SU-DHL-6 (cell line): ENCODE measurements at regions not wholly inside any gene's neighbourhood (a gene's known extent, or its start where the extent isn't known, plus 50 kb on each side); places are given as distances from the start of the nearest gene placed in this dataset.

Experiments used
- H2AFZ ChIP-seq: fragments of 200-600 bp; sonication (generic); 2 replicates; pipeline ENCODE4 v1.6.1; 2014; ENCODE audit warnings: low read depth, mild to moderate bottlenecking, moderate library complexity, mixed read lengths, antibody characterized with exemption, low read length; ENCODE audit not compliant: severe bottlenecking
- H3F3A ChIP-seq: fragments of 200-600 bp; shearing (Covaris generic); 2 replicates; pipeline ENCODE4 v1.6.0; 2016; ENCODE audit warnings: antibody characterized with exemption, mild to moderate bottlenecking; ENCODE audit not compliant: insufficient read depth
- H3K27ac ChIP-seq: fragments of 200-600 bp; sonication (generic); 2 replicates; pipeline ENCODE4 v1.5.1; 2016; ENCODE audit warnings: low read depth, mild to moderate bottlenecking, low read length, moderate library complexity, mixed read lengths
- H3K27me3 ChIP-seq: fragments of 200-600 bp; sonication (generic), shearing (Covaris generic); 2 replicates; pipeline ENCODE4 v1.6.0; 2014; ENCODE audit warnings: mild to moderate bottlenecking, low read length
- H3K36me3 ChIP-seq: fragments of 200-600 bp; sonication (generic); 2 replicates; pipeline ENCODE4 v1.6.1; 2014; ENCODE audit warnings: mild to moderate bottlenecking, low read length, mixed read lengths
- H3K4me2 ChIP-seq: fragments of 300-600, 200-600 bp; shearing (Covaris generic), sonication (generic); 2 replicates; pipeline ENCODE4 v1.6.0; 2014; ENCODE audit warnings: low read length, low read depth, mild to moderate bottlenecking; ENCODE audit not compliant: poor library complexity, severe bottlenecking
- H3K4me3 ChIP-seq: fragments of 200-600 bp; sonication (generic); 2 replicates; pipeline ENCODE4 v1.5.1; 2014; ENCODE audit warnings: antibody characterized with exemption, low read length, mild to moderate bottlenecking, mixed read lengths; ENCODE audit not compliant: insufficient read depth, poor library complexity, severe bottlenecking
- H3K79me2 ChIP-seq: fragments of 200-600 bp; sonication (generic); 2 replicates; pipeline ENCODE4 v1.6.1; 2014; ENCODE audit warnings: mild to moderate bottlenecking, low read length, moderate library complexity; ENCODE audit not compliant: insufficient read depth
- H3K9ac ChIP-seq: fragments of 200-600 bp; sonication (generic); 2 replicates; pipeline ENCODE4 v1.7.0; 2014; ENCODE audit warnings: mild to moderate bottlenecking, low read length
- H3K9me2 ChIP-seq: fragments of 200-600 bp; sonication (generic); replicated peaks from 2 replicates; pipeline ENCODE4 v1.6.1; 2014; ENCODE audit warnings: low read length; ENCODE audit not compliant: insufficient read depth
- H3K9me3 ChIP-seq: fragments of 200-600 bp; sonication (generic); 2 replicates; pipeline ENCODE4 v1.6.1; 2014; ENCODE audit warnings: low read length, mixed read lengths; ENCODE audit not compliant: insufficient read depth
- H4K20me1 ChIP-seq: fragments of 200-600 bp; sonication (generic); 2 replicates; pipeline ENCODE4 v1.6.1; 2014; ENCODE audit warnings: low read depth, mild to moderate bottlenecking, antibody characterized with exemption, low read length, moderate library complexity, mixed read lengths
- EZH2phosphoT487 ChIP-seq: fragments of 200-600 bp; sonication (generic), shearing (Covaris generic); conservative IDR thresholded peaks from 2 replicates; pipeline ENCODE4 v1.6.1; 2018; ENCODE audit warnings: mild to moderate bottlenecking, antibody characterized with exemption, low read length, moderate library complexity, mixed read lengths
- TF ChIP-seq, protein P1 (sequence below): fragments of 200-600 bp; sonication (generic); IDR thresholded peaks from one replicate; pipeline ENCODE4 v1.5.1; 2017; ENCODE audit warnings: antibody characterized with exemption, mild to moderate bottlenecking, low read length, moderate library complexity; ENCODE audit not compliant: insufficient read depth, poor library complexity, severe bottlenecking

DNA sequence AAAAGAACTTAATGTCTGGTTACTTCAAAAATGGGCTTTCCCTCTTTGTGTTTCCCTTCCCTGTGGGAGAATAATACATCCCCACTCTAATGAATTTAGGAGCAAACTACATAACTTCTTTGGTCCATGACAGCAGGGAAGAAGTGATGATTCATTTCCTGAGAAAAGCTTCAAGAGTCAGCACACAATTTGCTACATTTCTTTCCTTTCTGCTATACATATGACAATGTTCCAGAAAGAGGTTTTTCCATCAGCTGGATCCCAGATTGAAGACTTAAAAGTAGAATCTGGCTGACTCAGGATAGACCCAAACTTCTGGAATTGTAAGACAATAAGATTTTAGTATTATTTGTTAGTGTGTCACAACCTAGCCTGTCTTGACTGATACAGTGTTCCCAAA is 126.1 kb downstream of the DRD1 start:
- Histone ChIP-seq H2AFZ (no peak overlapping the region), H3K9ac (no peak overlapping the region), H3K9me3 (no peaks in the 10 kb centered on the region), H3K79me2 (no peaks in the 10 kb centered on the region), H3K9me2 (no peaks in the 10 kb centered on the region), H3K27me3 (no peaks in the 10 kb centered on the region), H3K4me2 (no peak overlapping the region), H4K20me1 (no peaks in the 10 kb centered on the region), H3K4me3 (no peak overlapping the region), H3K27ac (no peak overlapping the region), H3F3A (no peaks in the 10 kb centered on the region), H3K36me3 (no peaks in the 10 kb centered on the region)
- TF ChIP-seq, protein P1, sequence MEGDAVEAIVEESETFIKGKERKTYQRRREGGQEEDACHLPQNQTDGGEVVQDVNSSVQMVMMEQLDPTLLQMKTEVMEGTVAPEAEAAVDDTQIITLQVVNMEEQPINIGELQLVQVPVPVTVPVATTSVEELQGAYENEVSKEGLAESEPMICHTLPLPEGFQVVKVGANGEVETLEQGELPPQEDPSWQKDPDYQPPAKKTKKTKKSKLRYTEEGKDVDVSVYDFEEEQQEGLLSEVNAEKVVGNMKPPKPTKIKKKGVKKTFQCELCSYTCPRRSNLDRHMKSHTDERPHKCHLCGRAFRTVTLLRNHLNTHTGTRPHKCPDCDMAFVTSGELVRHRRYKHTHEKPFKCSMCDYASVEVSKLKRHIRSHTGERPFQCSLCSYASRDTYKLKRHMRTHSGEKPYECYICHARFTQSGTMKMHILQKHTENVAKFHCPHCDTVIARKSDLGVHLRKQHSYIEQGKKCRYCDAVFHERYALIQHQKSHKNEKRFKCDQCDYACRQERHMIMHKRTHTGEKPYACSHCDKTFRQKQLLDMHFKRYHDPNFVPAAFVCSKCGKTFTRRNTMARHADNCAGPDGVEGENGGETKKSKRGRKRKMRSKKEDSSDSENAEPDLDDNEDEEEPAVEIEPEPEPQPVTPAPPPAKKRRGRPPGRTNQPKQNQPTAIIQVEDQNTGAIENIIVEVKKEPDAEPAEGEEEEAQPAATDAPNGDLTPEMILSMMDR = no peak
- no peak for TF ChIP-seq EZH2phosphoT487

DNA sequence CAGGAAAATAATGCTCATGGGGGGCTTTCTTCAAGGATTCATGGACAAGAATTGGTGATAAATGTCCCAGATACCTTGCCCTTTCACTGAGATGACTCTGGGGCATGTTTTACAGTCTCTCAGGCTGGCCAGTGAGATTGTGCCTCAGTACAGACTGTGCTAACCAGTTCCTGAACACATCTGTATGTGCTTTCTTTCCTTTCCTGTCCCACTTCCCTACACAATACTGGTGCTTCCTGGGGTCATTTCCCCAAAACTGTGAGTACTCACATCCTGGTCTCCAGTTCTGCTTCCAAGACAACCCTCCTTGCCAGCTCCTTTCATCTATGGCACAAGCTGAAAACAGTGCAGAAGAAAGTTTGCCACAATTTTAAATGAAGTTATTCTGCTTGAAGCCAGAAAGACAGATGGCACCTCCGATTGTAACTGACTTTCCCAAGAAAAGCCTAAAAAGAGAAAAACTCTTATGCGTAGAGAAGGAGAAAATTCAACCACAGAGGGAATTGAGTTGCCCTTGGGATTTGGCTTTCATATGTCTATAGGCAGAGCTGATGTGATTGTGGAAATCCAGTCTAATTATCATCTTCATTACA is 134.7 kb downstream of the DRD1 start:
- H2AFZ ChIP-seq = no peak overlapping the region
- no peak overlapping the region for H3K4me3 ChIP-seq
- H4K20me1 ChIP-seq = no peaks in the 10 kb centered on the region
- H3K9ac ChIP-seq = no peak overlapping the region
- no peak overlapping the region for H3K27ac ChIP-seq
- H3K9me3 ChIP-seq = no peaks in the 10 kb centered on the region
- no peaks in the 10 kb centered on the region for H3K27me3 ChIP-seq
- no peaks in the 10 kb centered on the region for H3F3A ChIP-seq
- H3K9me2 ChIP-seq = no peaks in the 10 kb centered on the region
- no peak for TF ChIP-seq EZH2phosphoT487
- TF ChIP-seq, protein P1 = no peak
- H3K79me2 ChIP-seq = no peaks in the 10 kb centered on the region
- H3K36me3 ChIP-seq = no peaks in the 10 kb centered on the region
- no peak overlapping the region for H3K4me2 ChIP-seq

DNA sequence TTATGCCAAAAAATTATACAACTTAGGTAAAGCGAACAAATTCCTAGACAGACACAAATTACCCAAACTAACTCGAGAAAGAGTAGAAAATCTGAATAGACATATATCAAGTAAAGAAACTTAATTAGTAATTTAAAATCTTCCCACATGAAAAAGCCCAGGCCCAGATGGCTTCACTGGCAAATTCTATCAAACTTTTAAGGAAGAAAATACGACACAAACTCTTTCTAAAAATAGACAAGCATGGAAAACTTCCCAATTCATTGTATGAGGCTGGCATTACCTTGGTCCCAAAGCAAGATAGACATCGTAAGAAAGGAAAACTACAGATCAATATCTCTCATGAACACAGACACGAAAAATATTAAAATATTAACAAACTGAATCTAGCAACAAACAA is 135.3 kb downstream of the DRD1 start:
- Histone ChIP-seq H3K9me3 (no peaks in the 10 kb centered on the region), H2AFZ (no peak overlapping the region), H3K27me3 (no peaks in the 10 kb centered on the region), H3K4me3 (no peak overlapping the region), H3K4me2 (no peak overlapping the region), H4K20me1 (no peaks in the 10 kb centered on the region), H3K36me3 (no peaks in the 10 kb centered on the region), H3K9ac (no peak overlapping the region), H3F3A (no peaks in the 10 kb centered on the region), H3K27ac (no peak overlapping the region), H3K9me2 (no peaks in the 10 kb centered on the region), H3K79me2 (no peaks in the 10 kb centered on the region)
- TF ChIP-seq EZH2phosphoT487 = no peak
- TF ChIP-seq, protein P1 = no peak

DNA sequence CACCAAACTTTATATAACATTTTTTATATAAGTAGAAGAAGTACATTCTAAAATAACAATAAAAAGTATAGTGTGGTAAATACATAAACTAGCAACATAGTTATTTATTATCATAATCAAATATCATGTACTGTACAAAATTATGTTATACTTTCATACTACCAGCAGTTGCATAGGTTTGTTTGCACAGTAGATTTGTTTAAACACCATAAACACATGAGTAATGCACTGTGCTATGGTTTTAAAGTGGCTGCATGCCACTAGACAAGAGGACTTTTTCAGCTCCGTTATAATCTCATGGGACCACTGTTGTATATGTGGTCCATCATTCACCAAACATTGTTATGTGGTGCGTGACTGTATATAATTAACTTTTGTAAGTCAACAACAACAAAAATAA is 137.6 kb downstream of the DRD1 start:
- Histone ChIP-seq H3K27me3 (no peaks in the 10 kb centered on the region), H3K9me3 (no peaks in the 10 kb centered on the region), H3K9ac (no peak overlapping the region), H3K4me2 (no peak overlapping the region), H3F3A (no peaks in the 10 kb centered on the region), H3K36me3 (no peaks in the 10 kb centered on the region), H3K27ac (no peak overlapping the region), H2AFZ (no peak overlapping the region), H3K79me2 (no peaks in the 10 kb centered on the region), H3K4me3 (no peak overlapping the region), H4K20me1 (no peaks in the 10 kb centered on the region), H3K9me2 (no peaks in the 10 kb centered on the region)
- no peak for TF ChIP-seq EZH2phosphoT487
- TF ChIP-seq, protein P1 = no peak
